ENCODE measurements at regions not wholly inside any gene's neighbourhood (a gene's known extent, or its start where the extent isn't known, plus 50 kb on each side); places are given as distances from the start of the nearest gene placed in this dataset.

- intact Hi-C loops (cut with micrococcal nuclease) = no loop called here
- Histone ChIP-seq H3K79me2 (ENCODE audit: low read length) (no peaks in the 10 kb centered on the region), H3K27ac (ENCODE audit: low read length) (no peak overlapping the region), H3K9me2 (replicated peaks; ENCODE audit: low read length) (no peaks in the 10 kb centered on the region), H3K9ac (ENCODE audit: low read length) (no peak overlapping the region), H2AFZ (ENCODE audit: low read length) (no peak overlapping the region), H3K9me3 (ENCODE audit: low read length) (no peaks in the 10 kb centered on the region), H3K4me1 (ENCODE audit: insufficient read depth, low read length) (no peaks in the 10 kb centered on the region), H3K36me3 (ENCODE audit: low read depth, low read length) (no peaks in the 10 kb centered on the region), H3K4me3 (ENCODE audit: low read length) (no peak overlapping the region), H4K20me1 (ENCODE audit: low read length) (no peaks in the 10 kb centered on the region), H3K27me3 (ENCODE audit: low read length) (no peaks in the 10 kb centered on the region), H3K4me2 (ENCODE audit: low read length) (no peak overlapping the region), H3F3A (ENCODE audit: low read length, unreplicated experiment) (no peaks in the 10 kb centered on the region)
- no peak for DNase-seq
- no TSS peak for BruUV-seq (replicated peaks)
- CTCF ChIA-PET = no interaction called here
- ATAC-seq = no peak
- TF ChIP-seq EZH2 (IDR thresholded peaks at IDR 0.05; ENCODE audit: low read length, unreplicated experiment) (no peak), EZH2phosphoT487 (IDR thresholded peaks at IDR 0.05; ENCODE audit: borderline replicate concordance, low read length) (no peak), CTCF (conservative IDR thresholded peaks at IDR 0.05; ENCODE audit: low read depth, low read length) (no peak)
- POLR2A ChIA-PET (ENCODE audit: unreplicated experiment) = no interaction called here
These were observed 122.2 kb upstream of the NXPH2 start for GRCh38 chr2:138902239-138902871.

GRCh38 chr2:138901530-138901929, 121.3 kb upstream of the NXPH2 start:
- Histone ChIP-seq H3K4me1 (ENCODE audit: insufficient read depth, low read length) (no peaks in the 10 kb centered on the region), H4K20me1 (ENCODE audit: low read length) (no peaks in the 10 kb centered on the region), H3K27me3 (ENCODE audit: low read length) (no peaks in the 10 kb centered on the region), H3K79me2 (ENCODE audit: low read length) (no peaks in the 10 kb centered on the region), H3F3A (ENCODE audit: low read length, unreplicated experiment) (no peaks in the 10 kb centered on the region), H3K9me3 (ENCODE audit: low read length) (no peaks in the 10 kb centered on the region), H2AFZ (ENCODE audit: low read length) (no peak overlapping the region), H3K9ac (ENCODE audit: low read length) (no peak overlapping the region), H3K36me3 (ENCODE audit: low read depth, low read length) (no peaks in the 10 kb centered on the region), H3K4me2 (ENCODE audit: low read length) (no peak overlapping the region), H3K27ac (ENCODE audit: low read length) (no peak overlapping the region), H3K9me2 (replicated peaks; ENCODE audit: low read length) (no peaks in the 10 kb centered on the region), H3K4me3 (ENCODE audit: low read length) (no peak overlapping the region)
- ChIA-PET POLR2A (ENCODE audit: unreplicated experiment) (no interaction called here), CTCF (no interaction called here)
- intact Hi-C loops (cut with micrococcal nuclease) = no loop called here
- BruUV-seq (replicated peaks) = no TSS peak
- DNase-seq (no peak), ATAC-seq (no peak)
- TF ChIP-seq CTCF (conservative IDR thresholded peaks at IDR 0.05; ENCODE audit: low read depth, low read length) (no peak), EZH2phosphoT487 (IDR thresholded peaks at IDR 0.05; ENCODE audit: borderline replicate concordance, low read length) (no peak), EZH2 (IDR thresholded peaks at IDR 0.05; ENCODE audit: low read length, unreplicated experiment) (no peak)

GRCh38 chr2:138898855-138899254, 118.7 kb upstream of the NXPH2 start:
- no TSS peak for BruUV-seq (replicated peaks)
- CTCF ChIA-PET = no interaction called here

More at GRCh38 chr2:138898855-138899254, 118.7 kb upstream of the NXPH2 start:
- Histone ChIP-seq H3K4me3 (ENCODE audit: low read length) (no peak overlapping the region), H3F3A (ENCODE audit: low read length, unreplicated experiment) (no peaks in the 10 kb centered on the region), H4K20me1 (ENCODE audit: low read length) (no peaks in the 10 kb centered on the region), H3K9ac (ENCODE audit: low read length) (no peak overlapping the region), H3K27me3 (ENCODE audit: low read length) (no peaks in the 10 kb centered on the region), H3K9me2 (replicated peaks; ENCODE audit: low read length) (no peaks in the 10 kb centered on the region), H3K79me2 (ENCODE audit: low read length) (no peaks in the 10 kb centered on the region), H3K4me2 (ENCODE audit: low read length) (no peak overlapping the region), H3K9me3 (ENCODE audit: low read length) (no peaks in the 10 kb centered on the region), H3K36me3 (ENCODE audit: low read depth, low read length) (no peaks in the 10 kb centered on the region), H3K27ac (ENCODE audit: low read length) (no peak overlapping the region), H2AFZ (ENCODE audit: low read length) (no peak overlapping the region), H3K4me1 (ENCODE audit: insufficient read depth, low read length) (no peaks in the 10 kb centered on the region)
- DNase-seq (no peak), ATAC-seq (no peak)
- POLR2A ChIA-PET (ENCODE audit: unreplicated experiment) = no interaction called here
- TF ChIP-seq EZH2 (IDR thresholded peaks at IDR 0.05; ENCODE audit: low read length, unreplicated experiment) (no peak), EZH2phosphoT487 (IDR thresholded peaks at IDR 0.05; ENCODE audit: borderline replicate concordance, low read length) (no peak), CTCF (conservative IDR thresholded peaks at IDR 0.05; ENCODE audit: low read depth, low read length) (no peak)
- intact Hi-C loops (cut with micrococcal nuclease) = no loop called here
